ENCODE measurements at regions not wholly inside any gene's neighbourhood (a gene's known extent, or its start where the extent isn't known, plus 50 kb on each side); places are given as distances from the start of the nearest gene placed in this dataset.

DNA sequence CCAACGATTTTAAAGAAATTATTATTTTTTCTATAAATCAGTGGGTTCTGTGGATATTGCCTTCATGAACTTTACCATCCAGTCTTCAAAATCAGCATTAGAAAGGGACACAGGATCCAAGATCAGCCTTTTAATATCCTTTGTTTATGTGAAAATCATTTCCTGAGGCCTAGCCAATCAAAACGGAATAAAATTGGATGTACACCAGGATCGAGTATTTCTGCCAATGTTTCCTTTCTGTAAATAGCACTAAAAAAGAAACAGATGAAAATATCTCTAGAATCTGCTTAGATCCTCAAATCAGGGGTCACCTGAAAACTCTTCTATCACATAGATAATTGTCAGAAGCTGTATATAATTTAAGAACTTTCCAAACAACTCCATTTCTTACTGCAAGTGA, 1598.5 kb downstream of the LRRC4C start:
- TF ChIP-seq, protein P1, sequence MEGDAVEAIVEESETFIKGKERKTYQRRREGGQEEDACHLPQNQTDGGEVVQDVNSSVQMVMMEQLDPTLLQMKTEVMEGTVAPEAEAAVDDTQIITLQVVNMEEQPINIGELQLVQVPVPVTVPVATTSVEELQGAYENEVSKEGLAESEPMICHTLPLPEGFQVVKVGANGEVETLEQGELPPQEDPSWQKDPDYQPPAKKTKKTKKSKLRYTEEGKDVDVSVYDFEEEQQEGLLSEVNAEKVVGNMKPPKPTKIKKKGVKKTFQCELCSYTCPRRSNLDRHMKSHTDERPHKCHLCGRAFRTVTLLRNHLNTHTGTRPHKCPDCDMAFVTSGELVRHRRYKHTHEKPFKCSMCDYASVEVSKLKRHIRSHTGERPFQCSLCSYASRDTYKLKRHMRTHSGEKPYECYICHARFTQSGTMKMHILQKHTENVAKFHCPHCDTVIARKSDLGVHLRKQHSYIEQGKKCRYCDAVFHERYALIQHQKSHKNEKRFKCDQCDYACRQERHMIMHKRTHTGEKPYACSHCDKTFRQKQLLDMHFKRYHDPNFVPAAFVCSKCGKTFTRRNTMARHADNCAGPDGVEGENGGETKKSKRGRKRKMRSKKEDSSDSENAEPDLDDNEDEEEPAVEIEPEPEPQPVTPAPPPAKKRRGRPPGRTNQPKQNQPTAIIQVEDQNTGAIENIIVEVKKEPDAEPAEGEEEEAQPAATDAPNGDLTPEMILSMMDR (IDR thresholded peaks at IDR 0.05; ENCODE audit: low read depth, low read length, missing input control), result no peak
- TF ChIP-seq, protein P2, sequence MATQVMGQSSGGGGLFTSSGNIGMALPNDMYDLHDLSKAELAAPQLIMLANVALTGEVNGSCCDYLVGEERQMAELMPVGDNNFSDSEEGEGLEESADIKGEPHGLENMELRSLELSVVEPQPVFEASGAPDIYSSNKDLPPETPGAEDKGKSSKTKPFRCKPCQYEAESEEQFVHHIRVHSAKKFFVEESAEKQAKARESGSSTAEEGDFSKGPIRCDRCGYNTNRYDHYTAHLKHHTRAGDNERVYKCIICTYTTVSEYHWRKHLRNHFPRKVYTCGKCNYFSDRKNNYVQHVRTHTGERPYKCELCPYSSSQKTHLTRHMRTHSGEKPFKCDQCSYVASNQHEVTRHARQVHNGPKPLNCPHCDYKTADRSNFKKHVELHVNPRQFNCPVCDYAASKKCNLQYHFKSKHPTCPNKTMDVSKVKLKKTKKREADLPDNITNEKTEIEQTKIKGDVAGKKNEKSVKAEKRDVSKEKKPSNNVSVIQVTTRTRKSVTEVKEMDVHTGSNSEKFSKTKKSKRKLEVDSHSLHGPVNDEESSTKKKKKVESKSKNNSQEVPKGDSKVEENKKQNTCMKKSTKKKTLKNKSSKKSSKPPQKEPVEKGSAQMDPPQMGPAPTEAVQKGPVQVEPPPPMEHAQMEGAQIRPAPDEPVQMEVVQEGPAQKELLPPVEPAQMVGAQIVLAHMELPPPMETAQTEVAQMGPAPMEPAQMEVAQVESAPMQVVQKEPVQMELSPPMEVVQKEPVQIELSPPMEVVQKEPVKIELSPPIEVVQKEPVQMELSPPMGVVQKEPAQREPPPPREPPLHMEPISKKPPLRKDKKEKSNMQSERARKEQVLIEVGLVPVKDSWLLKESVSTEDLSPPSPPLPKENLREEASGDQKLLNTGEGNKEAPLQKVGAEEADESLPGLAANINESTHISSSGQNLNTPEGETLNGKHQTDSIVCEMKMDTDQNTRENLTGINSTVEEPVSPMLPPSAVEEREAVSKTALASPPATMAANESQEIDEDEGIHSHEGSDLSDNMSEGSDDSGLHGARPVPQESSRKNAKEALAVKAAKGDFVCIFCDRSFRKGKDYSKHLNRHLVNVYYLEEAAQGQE (IDR thresholded peaks at IDR 0.05), result no peak
- TF ChIP-seq YY1 (IDR thresholded peaks at IDR 0.05) (no peak), TAF1 (conservative IDR thresholded peaks at IDR 0.05) (no peak), JUND (IDR thresholded peaks at IDR 0.05) (no peak), FOXA1 (IDR thresholded peaks at IDR 0.05) (no peak), HNF4G (IDR thresholded peaks at IDR 0.05) (no peak), GABPA (IDR thresholded peaks at IDR 0.05 in 1 of 2, conservative IDR thresholded peaks at IDR 0.05 in 1 of 2) (no peak)

Measured in liver (tissue), 3 donors.